GM23338 (cell line): ENCODE measurements at regions not wholly inside any gene's neighbourhood (a gene's known extent, or its start where the extent isn't known, plus 50 kb on each side); places are given as distances from the start of the nearest gene placed in this dataset.

ENCODE experiments used
- ATAC-seq: fragments of 200-7000 bp; cut with Tn5 transposase; 3 replicates; pipeline ENCODE4 v1.9.1; 2020
- DNase-seq: peaks from one replicate; pipeline ENCODE4 v3.0.0-alpha.2; 2015; ENCODE audit warnings: low spot score
- H2AFZ ChIP-seq: fragments of 200-600 bp; sonication (generic); 2 replicates; pipeline ENCODE4 v1.8.0; 2016; ENCODE audit warnings: antibody characterized with exemption, mild to moderate bottlenecking, moderate library complexity
- H3F3A ChIP-seq: fragments of 200-600 bp; sonication (generic); replicated peaks from 2 replicates; pipeline ENCODE4 v1.8.0; 2017; ENCODE audit warnings: antibody characterized with exemption, mixed run types, low read depth
- H3K27ac ChIP-seq: fragments of 200-600 bp; sonication (generic); 2 replicates; pipeline ENCODE4 v1.6.1; 2016; ENCODE audit warnings: low read depth
- H3K27me3 ChIP-seq: fragments of 200-600 bp; sonication (generic); 2 replicates; pipeline ENCODE4 v1.8.0; 2016; ENCODE audit warnings: mild to moderate bottlenecking, mixed run types, moderate library complexity; ENCODE audit not compliant: insufficient read depth
- H3K36me3 ChIP-seq: fragments of 200-600 bp; sonication (generic); 2 replicates; pipeline ENCODE4 v1.8.0; 2016; ENCODE audit warnings: mild to moderate bottlenecking; ENCODE audit not compliant: insufficient read depth
- H3K4me1 ChIP-seq: fragments of 200-600 bp; sonication (generic); 2 replicates; pipeline ENCODE4 v1.8.0; 2016; ENCODE audit warnings: mild to moderate bottlenecking, moderate library complexity; ENCODE audit not compliant: insufficient read depth
- H3K4me2 ChIP-seq: fragments of 200-600 bp; sonication (generic); 2 replicates; pipeline ENCODE4 v1.7.1; 2017; ENCODE audit warnings: mixed run types
- H3K4me3 ChIP-seq: fragments of 200-600 bp; sonication (generic); 2 replicates; pipeline ENCODE4 v1.6.1; 2016; ENCODE audit warnings: mixed run types
- H3K79me2 ChIP-seq: fragments of 200-600 bp; sonication (generic); replicated peaks from 2 replicates; pipeline ENCODE4 v1.8.0; 2017; ENCODE audit warnings: mild to moderate bottlenecking; ENCODE audit not compliant: insufficient read depth
- H3K9me2 ChIP-seq: fragments of 200-600 bp; sonication (generic); 2 replicates; pipeline ENCODE4 v1.8.0; 2017; ENCODE audit not compliant: insufficient read depth
- H4K20me1 ChIP-seq: fragments of 200-600 bp; sonication (generic); replicated peaks from 2 replicates; pipeline ENCODE4 v1.8.0; 2017; ENCODE audit warnings: mild to moderate bottlenecking; ENCODE audit not compliant: insufficient read depth
- H3K27ac Mint-ChIP-seq: 2 replicates; pipeline ENCODE4 v1.8.0; 2020; ENCODE audit warnings: inconsistent platforms, mild to moderate bottlenecking, moderate library complexity, mixed read lengths
- H3K27me3 Mint-ChIP-seq: 3 replicates; pipeline ENCODE4 v1.8.0; 2022; ENCODE audit warnings: low read depth, mild to moderate bottlenecking, moderate library complexity, mixed read lengths, inconsistent platforms; ENCODE audit not compliant: insufficient read depth, poor library complexity
- H3K36me3 Mint-ChIP-seq: 3 replicates; pipeline ENCODE4 v1.8.0; 2021; ENCODE audit warnings: low read depth, mild to moderate bottlenecking, inconsistent platforms, moderate library complexity, mixed read lengths
- H3K4me1 Mint-ChIP-seq: 3 replicates; pipeline ENCODE4 v1.8.0; 2020; ENCODE audit warnings: mild to moderate bottlenecking, inconsistent platforms, mixed read lengths
- H3K4me3 Mint-ChIP-seq: 3 replicates; pipeline ENCODE4 v1.8.0; 2021; ENCODE audit warnings: moderate library complexity, mild to moderate bottlenecking, inconsistent platforms, mixed read lengths
- H3K9me3 Mint-ChIP-seq: 3 replicates; pipeline ENCODE4 v1.8.0; 2020; ENCODE audit warnings: moderate library complexity, mild to moderate bottlenecking, inconsistent platforms, mixed read lengths
- JUNB ChIP-seq: IDR thresholded peaks from one replicate; pipeline ENCODE4 v1.6.1; 2016; ENCODE audit warnings: antibody characterized with exemption; ENCODE audit not compliant: unreplicated experiment
- POLR2AphosphoS5 ChIP-seq: IDR thresholded peaks from 2 replicates; pipeline ENCODE4 v1.6.1; 2016; ENCODE audit warnings: antibody characterized with exemption, low read depth
- REST ChIP-seq: IDR thresholded peaks from one replicate; pipeline ENCODE4 v1.6.1; 2018; ENCODE audit warnings: antibody characterized with exemption; ENCODE audit not compliant: unreplicated experiment
- STAT1 ChIP-seq: IDR thresholded peaks from one replicate; pipeline ENCODE4 v1.6.1; 2016; ENCODE audit warnings: antibody characterized with exemption; ENCODE audit not compliant: unreplicated experiment
- ZNF331 ChIP-seq: fragments of 250-450 bp; sonication (Bioruptor Pico); IDR thresholded peaks from 2 replicates; pipeline ENCODE4 v1.5.0; 2020; ENCODE audit warnings: low read depth, mild to moderate bottlenecking, moderate library complexity
- ZNF462 ChIP-seq: fragments of 250-450 bp; sonication (Bioruptor Pico); IDR thresholded peaks from 2 replicates; pipeline ENCODE4 v1.5.0; 2020; ENCODE audit warnings: mild to moderate bottlenecking, moderate library complexity
- TF ChIP-seq, protein P1 (sequence below): IDR thresholded peaks from 2 replicates; pipeline ENCODE4 v1.6.1; 2016; ENCODE audit warnings: antibody characterized with exemption
- TF ChIP-seq, protein P2 (sequence below), 2 experiments: fragments of 200-600 bp in 1 of 2; sonication (generic) in 1 of 2; conservative IDR thresholded peaks; 2 replicates each; pipeline versions ENCODE4 v1.5.1 to v1.6.1; 2016 to 2017; ENCODE audit warnings: antibody characterized with exemption in 2 of 2, low read depth in 2 of 2, mild to moderate bottlenecking in 2 of 2, moderate library complexity in 1 of 2

GRCh38 chr1:182260516-182260915, 131.1 kb downstream of the GLUL start:
- ATAC-seq = no peak

More at GRCh38 chr1:182260516-182260915, 131.1 kb downstream of the GLUL start:
- no peaks in the 10 kb centered on the region for H3F3A ChIP-seq
- Mint-ChIP-seq H3K4me3 (no peak overlapping the region), H3K4me1 (0 out of 3 replicates have a peak, but pooled peaks cover 5% of the 10 kb centered on the region), H3K9me3 (no peaks in the 10 kb centered on the region), H3K27me3 (peaks cover 2% of the 10 kb centered on the region), H3K36me3 (no peaks in the 10 kb centered on the region), H3K27ac (no peak overlapping the region)
- DNase-seq = no peak
- no peaks in the 10 kb centered on the region for H3K79me2 ChIP-seq
- H3K9me2 ChIP-seq = no peaks in the 10 kb centered on the region
- no peaks in the 10 kb centered on the region for H3K27me3 ChIP-seq
- TF ChIP-seq JUNB (no peak), REST (no peak), POLR2AphosphoS5 (no peak), ZNF331 (CRISPR knock-in tag) (no peak), ZNF462 (CRISPR knock-in tag) (no peak), STAT1 (no peak)
- TF ChIP-seq, protein P1, sequence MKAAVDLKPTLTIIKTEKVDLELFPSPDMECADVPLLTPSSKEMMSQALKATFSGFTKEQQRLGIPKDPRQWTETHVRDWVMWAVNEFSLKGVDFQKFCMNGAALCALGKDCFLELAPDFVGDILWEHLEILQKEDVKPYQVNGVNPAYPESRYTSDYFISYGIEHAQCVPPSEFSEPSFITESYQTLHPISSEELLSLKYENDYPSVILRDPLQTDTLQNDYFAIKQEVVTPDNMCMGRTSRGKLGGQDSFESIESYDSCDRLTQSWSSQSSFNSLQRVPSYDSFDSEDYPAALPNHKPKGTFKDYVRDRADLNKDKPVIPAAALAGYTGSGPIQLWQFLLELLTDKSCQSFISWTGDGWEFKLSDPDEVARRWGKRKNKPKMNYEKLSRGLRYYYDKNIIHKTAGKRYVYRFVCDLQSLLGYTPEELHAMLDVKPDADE = no peak
- TF ChIP-seq, protein P2, sequence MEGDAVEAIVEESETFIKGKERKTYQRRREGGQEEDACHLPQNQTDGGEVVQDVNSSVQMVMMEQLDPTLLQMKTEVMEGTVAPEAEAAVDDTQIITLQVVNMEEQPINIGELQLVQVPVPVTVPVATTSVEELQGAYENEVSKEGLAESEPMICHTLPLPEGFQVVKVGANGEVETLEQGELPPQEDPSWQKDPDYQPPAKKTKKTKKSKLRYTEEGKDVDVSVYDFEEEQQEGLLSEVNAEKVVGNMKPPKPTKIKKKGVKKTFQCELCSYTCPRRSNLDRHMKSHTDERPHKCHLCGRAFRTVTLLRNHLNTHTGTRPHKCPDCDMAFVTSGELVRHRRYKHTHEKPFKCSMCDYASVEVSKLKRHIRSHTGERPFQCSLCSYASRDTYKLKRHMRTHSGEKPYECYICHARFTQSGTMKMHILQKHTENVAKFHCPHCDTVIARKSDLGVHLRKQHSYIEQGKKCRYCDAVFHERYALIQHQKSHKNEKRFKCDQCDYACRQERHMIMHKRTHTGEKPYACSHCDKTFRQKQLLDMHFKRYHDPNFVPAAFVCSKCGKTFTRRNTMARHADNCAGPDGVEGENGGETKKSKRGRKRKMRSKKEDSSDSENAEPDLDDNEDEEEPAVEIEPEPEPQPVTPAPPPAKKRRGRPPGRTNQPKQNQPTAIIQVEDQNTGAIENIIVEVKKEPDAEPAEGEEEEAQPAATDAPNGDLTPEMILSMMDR (conservative IDR thresholded peaks at IDR 0.05; ENCODE audit: low read depth in 2 of 2) = no peak
- no peaks in the 10 kb centered on the region for H3K4me1 ChIP-seq
- H3K27ac ChIP-seq = no peak overlapping the region
- no peaks in the 10 kb centered on the region for H4K20me1 ChIP-seq
- H3K36me3 ChIP-seq = no peaks in the 10 kb centered on the region
- H3K4me3 ChIP-seq = no peak overlapping the region
- no peak overlapping the region for H3K4me2 ChIP-seq
- no peak overlapping the region for H2AFZ ChIP-seq
